Heart left ventricle (tissue), 16 donors: ENCODE measurements at regions not wholly inside any gene's neighbourhood (a gene's known extent, or its start where the extent isn't known, plus 50 kb on each side); places are given as distances from the start of the nearest gene placed in this dataset.

ENCODE experiments used
- ATAC-seq, 4 donors: fragments of 200-7000 bp; cut with Tn5 transposase; one replicate each; pipeline ENCODE4 v1.9.1; 2020 to 2022; ENCODE audit warnings: moderate library complexity in 4 of 4, mild to moderate bottlenecking in 3 of 4, moderate number of reproducible peaks in 1 of 4
- DNase-seq, 5 donors: peaks; one replicate each; pipeline ENCODE4 v3.0.0-alpha.2; 2020
- H3K27ac ChIP-seq, 12 donors: fragments of 200-600 bp; sonication (generic) in 4 of 12; one replicate each; pipeline versions ENCODE4 v1.5.0 to v1.8.0; 2016 to 2022; ENCODE audit warnings: mild to moderate bottlenecking in 2 of 12
- H3K27me3 ChIP-seq, 9 donors: fragments of 200-600 bp; sonication (generic) in 2 of 9; one replicate each; pipeline versions ENCODE4 v1.5.1 to v1.8.0; 2016 to 2022; ENCODE audit warnings: mild to moderate bottlenecking in 3 of 9
- H3K36me3 ChIP-seq, 9 donors: fragments of 200-600 bp; sonication (generic) in 2 of 9; one replicate each; pipeline versions ENCODE4 v1.5.0 to v1.8.0; 2018 to 2022; ENCODE audit warnings: mild to moderate bottlenecking in 2 of 9
- H3K4me1 ChIP-seq, 12 donors: fragments of 200-600 bp; sonication (generic) in 4 of 12; one replicate each; pipeline versions ENCODE4 v1.5.0 to v1.8.0; 2016 to 2022; ENCODE audit warnings: mild to moderate bottlenecking in 3 of 12
- H3K4me3 ChIP-seq, 12 donors: fragments of 200-600 bp; sonication (generic) in 4 of 12; one replicate each; pipeline versions ENCODE4 v1.5.0 to v1.8.0; 2017 to 2022; ENCODE audit warnings: mild to moderate bottlenecking in 9 of 12, moderate library complexity in 4 of 12
- H3K9me3 ChIP-seq, 12 donors: fragments of 200-600 bp; sonication (generic) in 4 of 12; one replicate each; pipeline versions ENCODE4 v1.5.0 to v1.8.0; 2016 to 2022; ENCODE audit warnings: mild to moderate bottlenecking in 1 of 12
- POLR2A ChIP-seq, 2 donors: fragments of 450-650 bp; IDR thresholded peaks; one replicate each; pipeline ENCODE4 v1.6.1; 2017; ENCODE audit warnings: antibody characterized with exemption in 2 of 2, mild to moderate bottlenecking in 2 of 2, moderate library complexity in 2 of 2
- WGBS, 4 donors: extraction: QIAGEN DNeasy Blood & Tissue Kit in 2 of 4; methylation state at CpG; one replicate each; pipeline versions ENCODE4 v1.1.5 to v1.1.7; 2013 to 2018; 5-methylcytosine and 5-hydroxymethylcytosine counted together
- intact Hi-C, 10 donors: fragments of 100-400 bp; cut with DNase I; formaldehyde crosslinking; loops; one replicate each; pipeline versions ENCODE4 v1.11.1 to v1.14.2; 2022
- TF ChIP-seq, protein P1 (sequence below), 12 donors: fragments of 200-600 bp; sonication (generic) in 4 of 12; IDR thresholded peaks; one replicate each; pipeline versions ENCODE4 v1.5.0 to v1.8.0; 2018 to 2022; ENCODE audit warnings: antibody characterized with exemption in 12 of 12, mild to moderate bottlenecking in 5 of 12
- donor health status: ischemic (EF 13 %, LVEDD 7.1; RV severe dilation, severe dysfunction).
- donor health status: healthy with polysubstance abuse.
- donor health status: DM: no; HTN: yes; CAD: no.
- donor health status: DM: no; HTN: no; CAD: no.
- donor health status: ischemic (EF 25% LVEDD 6.9; RV normal size, moderate dysfunction).
- donor health status: ischemic (EF 25% LVEDD 5.7; RV mildly dilated, moderate dysfunction).
- donor health status: healthy.
- donor health status: DM: yes; HTN: yes; CAD: no.
- donor health status: ischemic (EF 35%, LVEDD 5.7; RV mildly dilated, moderate dysfunction).
- donor health status: nonischemic (EF 11% LVEDD 7.7; RV severe dilation, severe dysfunction).
- donor health status: DM: yes; HTN: yes; CAD: no.
- donor health status: PGD.
- donor health status: ischemic (EF 29% LVEDD 5.4; RV normal size, mild dysfunction).
- donor health status: nonischemic (EF 23%, LVEDD 6.1; RV moderate dilation, normal function).

DNA sequence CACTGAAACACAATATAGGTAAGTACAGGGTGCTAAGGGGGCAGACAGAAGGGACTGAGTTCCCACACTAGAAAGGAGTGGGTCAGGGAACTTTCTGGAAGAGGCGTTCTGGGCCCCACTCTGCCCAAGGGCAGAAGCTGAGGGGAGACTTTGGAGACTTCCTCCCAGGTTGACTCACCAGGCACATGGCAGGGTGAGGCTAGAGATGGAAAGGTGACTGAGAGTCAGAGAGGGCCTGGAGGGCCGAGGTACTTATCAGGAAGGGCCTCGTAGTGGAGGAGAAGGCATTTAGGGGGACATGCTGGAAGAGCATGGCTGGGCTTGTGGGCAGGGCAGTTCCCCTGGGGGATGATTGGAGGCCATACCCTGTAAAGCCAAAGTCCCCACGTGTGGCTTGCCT lies 159.9 kb upstream of the JUN start:
- intact Hi-C loops: no loop called here
- Histone ChIP-seq H3K9me3 (no peaks in the 10 kb centered on the region), H3K27me3 (no peaks in the 10 kb centered on the region), H3K4me1 (peaks cover 0 to 30% (median 0%) of the 10 kb centered on the region in 12 donors), H3K4me3 (no peak overlapping the region), H3K36me3 (no peaks in the 10 kb centered on the region), H3K27ac (no peak overlapping the region)
- ATAC-seq (no peak), DNase-seq (no peak)
- TF ChIP-seq POLR2A (IDR thresholded peaks at IDR 0.05): no peak
- TF ChIP-seq, protein P1, sequence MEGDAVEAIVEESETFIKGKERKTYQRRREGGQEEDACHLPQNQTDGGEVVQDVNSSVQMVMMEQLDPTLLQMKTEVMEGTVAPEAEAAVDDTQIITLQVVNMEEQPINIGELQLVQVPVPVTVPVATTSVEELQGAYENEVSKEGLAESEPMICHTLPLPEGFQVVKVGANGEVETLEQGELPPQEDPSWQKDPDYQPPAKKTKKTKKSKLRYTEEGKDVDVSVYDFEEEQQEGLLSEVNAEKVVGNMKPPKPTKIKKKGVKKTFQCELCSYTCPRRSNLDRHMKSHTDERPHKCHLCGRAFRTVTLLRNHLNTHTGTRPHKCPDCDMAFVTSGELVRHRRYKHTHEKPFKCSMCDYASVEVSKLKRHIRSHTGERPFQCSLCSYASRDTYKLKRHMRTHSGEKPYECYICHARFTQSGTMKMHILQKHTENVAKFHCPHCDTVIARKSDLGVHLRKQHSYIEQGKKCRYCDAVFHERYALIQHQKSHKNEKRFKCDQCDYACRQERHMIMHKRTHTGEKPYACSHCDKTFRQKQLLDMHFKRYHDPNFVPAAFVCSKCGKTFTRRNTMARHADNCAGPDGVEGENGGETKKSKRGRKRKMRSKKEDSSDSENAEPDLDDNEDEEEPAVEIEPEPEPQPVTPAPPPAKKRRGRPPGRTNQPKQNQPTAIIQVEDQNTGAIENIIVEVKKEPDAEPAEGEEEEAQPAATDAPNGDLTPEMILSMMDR (IDR thresholded peaks at IDR 0.05): no peak
- 74 to 88% (median 80%) methylated on average over 4 of the region's 4 CpGs for WGBS, 4 donors

DNA sequence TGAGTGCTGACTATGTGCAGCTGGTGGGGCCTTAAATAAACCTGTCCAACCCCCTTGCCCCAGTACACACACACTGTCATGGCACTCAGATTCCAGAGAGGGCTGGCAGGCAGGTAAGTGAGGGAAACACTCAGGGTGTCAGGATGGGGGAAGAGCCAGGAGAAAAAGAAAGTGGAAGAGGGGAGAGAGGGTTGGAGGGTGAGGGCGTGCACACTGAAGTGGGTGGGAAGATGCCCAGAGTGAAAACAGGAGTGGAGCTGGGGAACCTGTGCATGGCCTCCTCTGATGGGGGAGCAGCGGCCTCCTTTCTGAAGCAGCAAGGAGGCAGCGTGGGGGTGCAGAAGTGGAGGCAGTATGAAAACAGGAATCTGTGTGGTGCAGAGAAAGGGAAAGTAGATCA lies 160.6 kb upstream of the JUN start:
- TF ChIP-seq, protein P1 (IDR thresholded peaks at IDR 0.05): no peak
- TF ChIP-seq POLR2A (IDR thresholded peaks at IDR 0.05): no peak
- Histone ChIP-seq H3K4me3 (no peak overlapping the region), H3K27me3 (no peaks in the 10 kb centered on the region), H3K36me3 (no peaks in the 10 kb centered on the region), H3K27ac (no peak overlapping the region), H3K4me1 (peaks cover 0 to 30% (median 0%) of the 10 kb centered on the region in 12 donors), H3K9me3 (no peaks in the 10 kb centered on the region)
- intact Hi-C loops: no loop called here
- DNase-seq (no peak), ATAC-seq (no peak)
- WGBS, 4 donors: 91 to 99% (median 97%) methylated on average over 3 of the region's 3 CpGs

DNA sequence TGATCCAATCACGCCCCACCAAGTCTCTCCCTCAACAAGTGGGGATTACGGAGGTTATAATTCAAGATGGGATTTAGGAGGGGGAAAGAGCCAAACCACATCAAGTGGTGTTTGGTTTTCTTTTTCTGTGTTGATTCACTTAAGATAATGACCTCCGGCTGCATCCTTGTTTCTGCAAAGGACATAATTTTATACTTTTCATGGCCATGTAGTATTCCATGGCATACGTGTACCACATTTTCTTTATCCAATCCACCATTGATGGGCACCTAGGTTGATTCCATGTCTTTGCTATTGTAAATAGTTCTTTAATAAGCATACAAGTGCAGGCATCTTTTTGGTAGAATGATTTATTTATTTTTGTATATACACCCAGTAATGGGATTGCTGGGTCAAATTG lies 162.5 kb upstream of the JUN start:
- Histone ChIP-seq H3K27me3 (no peaks in the 10 kb centered on the region), H3K4me1 (peaks cover 0 to 24% (median 0%) of the 10 kb centered on the region in 12 donors), H3K4me3 (no peak overlapping the region), H3K9me3 (no peaks in the 10 kb centered on the region), H3K27ac (no peak overlapping the region), H3K36me3 (no peaks in the 10 kb centered on the region)
- ATAC-seq: no peak
- intact Hi-C loops: no loop called here
- TF ChIP-seq, protein P1 (IDR thresholded peaks at IDR 0.05): no peak
- TF ChIP-seq POLR2A (IDR thresholded peaks at IDR 0.05): no peak
- WGBS, 4 donors: 84 to 99% (median 95%) methylated on average over 4 of the region's 4 CpGs
- no peak for DNase-seq

DNA sequence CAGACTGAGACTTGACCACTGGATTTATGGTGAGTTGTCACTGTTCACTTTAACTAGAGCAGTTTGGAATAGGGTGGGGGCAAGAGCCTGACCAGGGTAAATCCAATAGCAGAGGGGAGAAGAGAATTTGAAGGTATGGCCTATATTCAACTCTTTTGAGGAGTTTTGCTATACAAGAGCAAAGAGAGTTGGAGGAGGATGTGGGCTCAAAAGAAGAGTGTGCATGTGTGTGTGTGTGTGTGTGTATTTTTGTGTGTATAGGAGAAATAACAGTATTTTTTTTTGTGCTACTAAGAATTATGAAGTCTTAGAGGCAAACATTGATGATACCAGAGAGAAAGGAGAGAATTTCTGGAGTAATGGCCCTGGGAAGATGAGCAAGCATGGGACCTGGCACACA lies 164.8 kb upstream of the JUN start:
- TF ChIP-seq, protein P1 (IDR thresholded peaks at IDR 0.05): no peak
- no peak for TF ChIP-seq POLR2A (IDR thresholded peaks at IDR 0.05)
- no peak for ATAC-seq
- no peak overlapping the region for H3K27ac ChIP-seq
- peaks cover 0 to 4% (median 0%) of the 10 kb centered on the region in 12 donors for H3K4me1 ChIP-seq
- no peaks in the 10 kb centered on the region for H3K9me3 ChIP-seq
- no peaks in the 10 kb centered on the region for H3K27me3 ChIP-seq
- DNase-seq: no peak
- no peak overlapping the region for H3K4me3 ChIP-seq
- no peaks in the 10 kb centered on the region for H3K36me3 ChIP-seq
- intact Hi-C loops: no loop called here
